ENCODE measurements at regions not wholly inside any gene's neighbourhood (a gene's known extent, or its start where the extent isn't known, plus 50 kb on each side); places are given as distances from the start of the nearest gene placed in this dataset.

DNA sequence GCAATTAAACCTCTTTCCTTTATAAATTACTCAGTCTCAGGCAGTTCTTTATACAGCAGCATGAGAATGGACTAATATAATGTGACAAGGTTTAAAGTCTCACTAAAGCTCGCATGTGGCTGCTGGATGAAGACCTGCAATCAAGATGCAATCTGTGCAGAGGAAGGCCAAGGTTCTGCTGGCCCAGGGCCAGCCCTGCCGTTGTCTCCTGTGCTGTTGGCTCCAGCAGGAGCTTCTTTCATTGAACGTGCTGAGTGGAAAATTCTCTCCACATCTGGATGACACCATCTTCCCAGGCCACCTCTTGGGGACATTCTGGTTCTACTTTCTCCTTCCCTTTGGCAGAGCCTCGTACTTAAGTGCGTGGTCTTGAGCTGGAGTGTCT lies 742.2 kb downstream of the VRK1 start:
- TF ChIP-seq, protein P1, sequence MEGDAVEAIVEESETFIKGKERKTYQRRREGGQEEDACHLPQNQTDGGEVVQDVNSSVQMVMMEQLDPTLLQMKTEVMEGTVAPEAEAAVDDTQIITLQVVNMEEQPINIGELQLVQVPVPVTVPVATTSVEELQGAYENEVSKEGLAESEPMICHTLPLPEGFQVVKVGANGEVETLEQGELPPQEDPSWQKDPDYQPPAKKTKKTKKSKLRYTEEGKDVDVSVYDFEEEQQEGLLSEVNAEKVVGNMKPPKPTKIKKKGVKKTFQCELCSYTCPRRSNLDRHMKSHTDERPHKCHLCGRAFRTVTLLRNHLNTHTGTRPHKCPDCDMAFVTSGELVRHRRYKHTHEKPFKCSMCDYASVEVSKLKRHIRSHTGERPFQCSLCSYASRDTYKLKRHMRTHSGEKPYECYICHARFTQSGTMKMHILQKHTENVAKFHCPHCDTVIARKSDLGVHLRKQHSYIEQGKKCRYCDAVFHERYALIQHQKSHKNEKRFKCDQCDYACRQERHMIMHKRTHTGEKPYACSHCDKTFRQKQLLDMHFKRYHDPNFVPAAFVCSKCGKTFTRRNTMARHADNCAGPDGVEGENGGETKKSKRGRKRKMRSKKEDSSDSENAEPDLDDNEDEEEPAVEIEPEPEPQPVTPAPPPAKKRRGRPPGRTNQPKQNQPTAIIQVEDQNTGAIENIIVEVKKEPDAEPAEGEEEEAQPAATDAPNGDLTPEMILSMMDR (IDR thresholded peaks at IDR 0.05): no peak

DNA sequence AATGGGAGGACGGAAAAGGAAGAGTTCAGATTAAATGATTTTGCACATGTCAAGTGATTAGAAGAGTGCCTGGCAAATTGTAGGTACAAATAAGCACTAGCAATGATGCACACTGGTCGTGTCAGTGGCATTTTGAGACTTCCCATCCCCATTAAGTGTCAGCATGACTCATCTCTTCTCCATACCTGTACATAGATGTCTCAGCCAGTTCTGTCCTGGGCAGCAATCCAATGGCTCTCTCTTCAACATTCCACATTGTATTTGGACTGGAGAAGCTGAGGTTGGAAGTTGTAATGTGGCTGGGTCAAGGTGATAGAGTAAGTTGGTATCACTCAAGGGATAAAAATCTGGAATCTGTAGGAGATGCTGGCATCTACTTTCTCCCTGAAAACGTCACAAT lies 742.7 kb downstream of the VRK1 start:
- Histone ChIP-seq H3K27ac (no peak overlapping the region), H3K27me3 (replicated peaks; ENCODE audit: insufficient read depth) (no peaks in the 10 kb centered on the region), H3K4me3 (no peak overlapping the region), H3K36me3 (no peaks in the 10 kb centered on the region), H3K4me1 (ENCODE audit: control insufficient read depth in 1 of 2, low read depth in 2 of 2) (no peaks in the 10 kb centered on the region), H3K9me3 (no peaks in the 10 kb centered on the region)
- TF ChIP-seq, protein P1 (IDR thresholded peaks at IDR 0.05): no peak
- ATAC-seq (ENCODE audit: insufficient number of reproducible peaks, low FRiP score, low read depth): no peak
- no peak for DNase-seq (ENCODE audit: low spot score)

More for the DNA sequence above, 742.2 kb downstream of the VRK1 start:
- Histone ChIP-seq H3K36me3 (no peaks in the 10 kb centered on the region), H3K27ac (no peak overlapping the region), H3K27me3 (replicated peaks; ENCODE audit: insufficient read depth) (no peaks in the 10 kb centered on the region), H3K4me3 (no peak overlapping the region), H3K4me1 (ENCODE audit: control insufficient read depth in 1 of 2, low read depth in 2 of 2) (no peaks in the 10 kb centered on the region), H3K9me3 (no peaks in the 10 kb centered on the region)
- ATAC-seq (ENCODE audit: insufficient number of reproducible peaks, low FRiP score, low read depth): no peak
- DNase-seq (ENCODE audit: low spot score): no peak

DNA sequence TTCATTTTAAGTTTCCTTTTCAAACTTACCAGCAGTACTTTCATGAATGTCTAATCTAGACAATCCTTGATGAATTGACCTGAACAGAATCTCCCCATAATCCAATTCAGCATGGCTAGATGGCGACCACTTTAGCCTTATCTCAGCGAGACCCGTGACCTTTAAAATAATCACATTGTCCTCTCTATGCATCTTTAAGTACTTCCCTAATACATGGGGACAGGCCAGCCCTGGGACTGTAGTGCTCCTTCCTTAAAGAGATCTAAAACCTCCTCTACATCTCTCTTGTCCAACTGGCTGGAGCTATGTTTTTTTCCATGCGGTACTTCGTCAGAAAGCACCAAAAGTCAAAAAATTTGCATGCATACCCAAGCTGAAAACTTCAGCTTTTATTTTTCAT lies 746.0 kb downstream of the VRK1 start:
- TF ChIP-seq, protein P1 (IDR thresholded peaks at IDR 0.05): no peak
- no peaks in the 10 kb centered on the region for H3K9me3 ChIP-seq
- no peaks in the 10 kb centered on the region for H3K36me3 ChIP-seq
- no peak overlapping the region for H3K27ac ChIP-seq
- no peaks in the 10 kb centered on the region for H3K27me3 ChIP-seq (replicated peaks; ENCODE audit: insufficient read depth)
- no peak for DNase-seq (ENCODE audit: low spot score)
- H3K4me3 ChIP-seq: no peak overlapping the region
- no peak for ATAC-seq (ENCODE audit: insufficient number of reproducible peaks, low FRiP score, low read depth)
- H3K4me1 ChIP-seq (ENCODE audit: control insufficient read depth in 1 of 2, low read depth in 2 of 2): no peaks in the 10 kb centered on the region

DNA sequence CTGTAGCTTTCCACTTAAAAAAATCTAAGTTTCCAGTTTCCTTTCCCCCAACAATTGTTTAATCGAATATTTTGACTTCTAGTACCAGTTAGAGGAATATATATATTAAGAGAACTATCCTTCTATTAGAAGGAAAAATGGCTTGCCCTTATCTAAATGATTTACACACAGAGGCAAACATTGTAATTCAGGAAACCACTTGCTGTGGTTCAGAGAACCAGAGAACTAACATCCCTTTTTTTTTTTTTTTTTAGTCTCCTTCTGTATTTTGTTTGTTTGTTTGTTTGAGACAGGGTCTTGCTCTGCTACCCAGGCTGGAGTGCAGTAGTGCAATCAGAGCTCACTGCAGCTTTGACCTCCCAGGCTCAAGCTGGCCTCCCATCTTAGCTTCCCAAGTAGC lies 746.6 kb downstream of the VRK1 start:
- H3K4me1 ChIP-seq (ENCODE audit: control insufficient read depth in 1 of 2, low read depth in 2 of 2): no peaks in the 10 kb centered on the region
- H3K9me3 ChIP-seq: no peaks in the 10 kb centered on the region
- H3K36me3 ChIP-seq: no peaks in the 10 kb centered on the region
- no peak overlapping the region for H3K4me3 ChIP-seq
- no peak for DNase-seq (ENCODE audit: low spot score)
- H3K27me3 ChIP-seq (replicated peaks; ENCODE audit: insufficient read depth): no peaks in the 10 kb centered on the region
- H3K27ac ChIP-seq: no peak overlapping the region
- TF ChIP-seq, protein P1 (IDR thresholded peaks at IDR 0.05): no peak
- no peak for ATAC-seq (ENCODE audit: insufficient number of reproducible peaks, low FRiP score, low read depth)

DNA sequence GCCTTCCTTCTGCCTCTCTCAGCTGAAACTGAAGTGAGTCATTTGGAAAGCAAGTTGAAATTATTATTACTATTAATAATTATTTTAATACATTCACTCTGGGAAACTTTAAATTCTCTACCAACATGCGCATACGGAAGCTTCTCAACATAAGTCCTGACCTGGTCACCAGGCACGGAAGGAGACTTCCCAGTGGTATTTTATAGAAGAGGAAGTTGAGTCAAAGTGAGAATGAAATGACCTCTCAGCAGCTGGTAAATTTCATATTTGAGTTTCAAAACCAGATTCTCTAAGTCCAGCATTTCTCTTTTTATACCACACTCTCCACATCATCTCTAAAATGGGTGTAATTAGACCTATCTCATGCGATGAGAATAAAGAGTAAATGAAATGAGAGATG lies 747.4 kb downstream of the VRK1 start:
- ATAC-seq (ENCODE audit: insufficient number of reproducible peaks, low FRiP score, low read depth) (no peak), DNase-seq (ENCODE audit: low spot score) (no peak)
- H3K36me3 ChIP-seq: no peaks in the 10 kb centered on the region
- no peak overlapping the region for H3K4me3 ChIP-seq
- H3K4me1 ChIP-seq (ENCODE audit: control insufficient read depth in 1 of 2, low read depth in 2 of 2): no peaks in the 10 kb centered on the region
- TF ChIP-seq, protein P1 (IDR thresholded peaks at IDR 0.05): no peak
- no peaks in the 10 kb centered on the region for H3K27me3 ChIP-seq (replicated peaks; ENCODE audit: insufficient read depth)
- H3K27ac ChIP-seq: no peak overlapping the region
- H3K9me3 ChIP-seq: no peaks in the 10 kb centered on the region
